WI38 (cell line): ENCODE measurements at regions not wholly inside any gene's neighbourhood (a gene's known extent, or its start where the extent isn't known, plus 50 kb on each side); places are given as distances from the start of the nearest gene placed in this dataset.

Experiments
- H3K4me3 ChIP-seq: 2 replicates; pipeline ENCODE4 v1.5.1; 2011; ENCODE audit warnings: low read depth, mild to moderate bottlenecking, control low read depth, low read length
- TF ChIP-seq, protein P1 (sequence below): IDR thresholded peaks from 2 replicates; pipeline ENCODE4 v1.5.1; 2012; ENCODE audit warnings: low read depth, mild to moderate bottlenecking, control low read depth, low read length

DNA sequence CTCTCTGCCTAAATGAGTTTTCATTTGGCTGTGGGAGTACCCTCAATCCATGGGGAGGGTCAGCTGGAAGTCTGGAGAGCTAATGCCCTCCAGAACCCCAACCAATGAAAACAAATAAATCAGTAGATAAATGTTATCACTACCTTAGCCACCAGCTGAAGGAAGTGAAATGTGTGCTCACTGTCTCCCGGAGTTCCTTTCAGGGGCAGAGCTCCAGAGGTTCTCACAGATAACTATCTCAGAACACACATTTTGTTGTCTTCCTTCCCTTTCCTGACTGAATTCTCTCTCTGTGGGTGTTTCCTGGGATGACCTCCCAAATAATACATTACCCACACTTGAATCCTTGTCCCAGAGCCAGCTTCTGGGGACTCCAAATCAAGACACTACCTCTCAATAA is 779.6 kb downstream of the DIAPH3 start:
- TF ChIP-seq, protein P1, sequence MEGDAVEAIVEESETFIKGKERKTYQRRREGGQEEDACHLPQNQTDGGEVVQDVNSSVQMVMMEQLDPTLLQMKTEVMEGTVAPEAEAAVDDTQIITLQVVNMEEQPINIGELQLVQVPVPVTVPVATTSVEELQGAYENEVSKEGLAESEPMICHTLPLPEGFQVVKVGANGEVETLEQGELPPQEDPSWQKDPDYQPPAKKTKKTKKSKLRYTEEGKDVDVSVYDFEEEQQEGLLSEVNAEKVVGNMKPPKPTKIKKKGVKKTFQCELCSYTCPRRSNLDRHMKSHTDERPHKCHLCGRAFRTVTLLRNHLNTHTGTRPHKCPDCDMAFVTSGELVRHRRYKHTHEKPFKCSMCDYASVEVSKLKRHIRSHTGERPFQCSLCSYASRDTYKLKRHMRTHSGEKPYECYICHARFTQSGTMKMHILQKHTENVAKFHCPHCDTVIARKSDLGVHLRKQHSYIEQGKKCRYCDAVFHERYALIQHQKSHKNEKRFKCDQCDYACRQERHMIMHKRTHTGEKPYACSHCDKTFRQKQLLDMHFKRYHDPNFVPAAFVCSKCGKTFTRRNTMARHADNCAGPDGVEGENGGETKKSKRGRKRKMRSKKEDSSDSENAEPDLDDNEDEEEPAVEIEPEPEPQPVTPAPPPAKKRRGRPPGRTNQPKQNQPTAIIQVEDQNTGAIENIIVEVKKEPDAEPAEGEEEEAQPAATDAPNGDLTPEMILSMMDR, result no peak
- no peak overlapping the region for H3K4me3 ChIP-seq

DNA sequence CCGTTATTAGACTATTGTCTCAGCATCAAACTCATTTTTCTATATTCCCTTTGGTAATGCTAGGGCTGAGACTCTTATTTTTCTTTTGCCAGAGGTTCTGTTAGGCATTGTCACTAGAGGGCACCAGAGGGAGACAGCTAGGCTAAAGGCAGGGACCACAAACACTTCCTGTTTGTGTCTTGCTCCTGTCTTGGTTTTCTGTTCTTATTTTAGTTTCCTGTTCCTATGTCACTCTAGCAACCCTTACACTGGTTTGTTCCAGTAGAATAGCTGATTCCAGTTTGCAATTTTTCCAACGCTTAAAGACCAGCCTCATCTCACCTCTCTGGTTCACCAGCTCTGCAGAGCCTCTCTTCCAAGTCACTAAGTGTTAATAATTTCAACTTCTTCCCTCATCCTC is 772.0 kb downstream of the DIAPH3 start:
- H3K4me3 ChIP-seq, result no peak overlapping the region
- TF ChIP-seq, protein P1, result peak; percentile 70

DNA sequence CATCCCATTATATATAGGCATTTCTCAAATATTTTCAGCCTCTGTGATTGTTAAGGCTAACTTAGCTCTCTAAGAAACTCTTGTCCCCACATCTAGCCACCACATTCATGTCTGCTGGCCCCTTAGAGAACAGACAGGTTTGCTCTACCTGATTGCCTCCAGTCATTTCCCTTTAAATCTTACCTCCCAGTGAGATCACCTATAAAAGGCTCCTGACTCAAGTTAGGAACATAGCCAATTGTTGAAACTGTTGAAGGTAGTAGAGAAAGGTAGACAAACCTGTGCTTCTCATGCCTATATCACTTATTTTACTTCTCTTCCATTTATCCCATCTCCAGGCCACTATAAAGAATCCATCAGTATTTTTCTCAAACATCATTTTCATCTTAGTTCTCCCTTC is 771.4 kb downstream of the DIAPH3 start:
- no peak overlapping the region for H3K4me3 ChIP-seq
- TF ChIP-seq, protein P1, result no peak

- TF ChIP-seq, protein P1, result no peak
Observed at GRCh38 chr13:59394496-59394895, 769.2 kb downstream of the DIAPH3 start.

GRCh38 chr13:59398127-59398526 is 765.6 kb downstream of the DIAPH3 start:
- TF ChIP-seq, protein P1, result no peak
- H3K4me3 ChIP-seq, result no peak overlapping the region

More at GRCh38 chr13:59394496-59394895, 769.2 kb downstream of the DIAPH3 start:
- H3K4me3 ChIP-seq, result no peak overlapping the region

GRCh38 chr13:59398661-59399060 is 765.1 kb downstream of the DIAPH3 start:
- H3K4me3 ChIP-seq, result no peak overlapping the region
- TF ChIP-seq, protein P1, result no peak

DNA sequence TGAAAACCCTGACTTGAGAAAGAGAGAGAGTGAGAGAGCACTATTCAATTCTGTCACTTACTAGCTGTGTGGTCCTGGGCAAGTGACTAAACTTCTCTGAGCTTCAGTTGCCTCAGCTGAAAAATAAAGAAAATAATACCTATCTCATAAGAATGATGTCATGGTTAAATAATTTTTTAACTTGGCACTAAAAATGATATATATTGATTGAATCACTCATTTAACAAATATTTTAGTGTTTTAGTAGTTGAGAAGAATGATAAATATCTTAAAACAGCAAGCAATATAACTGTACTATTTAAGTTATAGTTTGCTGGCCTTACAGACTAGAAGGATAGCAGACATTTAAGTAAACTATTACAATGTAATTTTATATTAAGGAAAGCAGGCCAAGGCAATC is 764.2 kb downstream of the DIAPH3 start:
- TF ChIP-seq, protein P1, result no peak
- H3K4me3 ChIP-seq, result no peak overlapping the region
